Glutamatergic neuron (in vitro differentiated cells): ENCODE measurements at regions not wholly inside any gene's neighbourhood (a gene's known extent, or its start where the extent isn't known, plus 50 kb on each side); places are given as distances from the start of the nearest gene placed in this dataset.

Experiments
- DNase-seq: peaks from one replicate; pipeline ENCODE4 v3.0.0; 2022
- H3K27ac Mint-ChIP-seq: one replicate; pipeline ENCODE4 v1.8.0; 2020; ENCODE audit warnings: mild to moderate bottlenecking, mixed read lengths, inconsistent platforms; ENCODE audit not compliant: unreplicated experiment
- H3K27me3 Mint-ChIP-seq: one replicate; pipeline ENCODE4 v1.8.0; 2020; ENCODE audit warnings: mild to moderate bottlenecking, moderate library complexity, mixed read lengths, inconsistent platforms; ENCODE audit not compliant: unreplicated experiment
- H3K36me3 Mint-ChIP-seq: one replicate; pipeline ENCODE4 v1.8.0; 2020; ENCODE audit warnings: mild to moderate bottlenecking, mixed read lengths, inconsistent platforms; ENCODE audit not compliant: unreplicated experiment
- H3K4me1 Mint-ChIP-seq: one replicate; pipeline ENCODE4 v1.8.0; 2020; ENCODE audit warnings: mild to moderate bottlenecking, low read depth, mixed read lengths, inconsistent platforms; ENCODE audit not compliant: unreplicated experiment
- H3K4me3 Mint-ChIP-seq: one replicate; pipeline ENCODE4 v1.8.0; 2020; ENCODE audit warnings: mild to moderate bottlenecking, mixed read lengths, inconsistent platforms; ENCODE audit not compliant: unreplicated experiment
- H3K9me3 Mint-ChIP-seq: one replicate; pipeline ENCODE4 v1.8.0; 2020; ENCODE audit warnings: mild to moderate bottlenecking, moderate library complexity, mixed read lengths, inconsistent platforms; ENCODE audit not compliant: unreplicated experiment
- CTCF ChIP-seq: fragments of 200-600 bp; sonication (generic); IDR thresholded peaks from one replicate; pipeline ENCODE4 v1.5.0; 2021; ENCODE audit not compliant: partially characterized antibody, unreplicated experiment

GRCh38 chr2:200252265-200253067 lies 54.0 kb upstream of the SPATS2L start:
- H3K27me3 Mint-ChIP-seq = no peaks in the 10 kb centered on the region
- H3K9me3 Mint-ChIP-seq = no peaks in the 10 kb centered on the region
- no peak overlapping the region for H3K27ac Mint-ChIP-seq
- TF ChIP-seq CTCF = no peak
- DNase-seq = no peak
- H3K4me3 Mint-ChIP-seq = no peak overlapping the region
- no peaks in the 10 kb centered on the region for H3K36me3 Mint-ChIP-seq
- H3K4me1 Mint-ChIP-seq = peaks cover 4% of the 10 kb centered on the region

DNA sequence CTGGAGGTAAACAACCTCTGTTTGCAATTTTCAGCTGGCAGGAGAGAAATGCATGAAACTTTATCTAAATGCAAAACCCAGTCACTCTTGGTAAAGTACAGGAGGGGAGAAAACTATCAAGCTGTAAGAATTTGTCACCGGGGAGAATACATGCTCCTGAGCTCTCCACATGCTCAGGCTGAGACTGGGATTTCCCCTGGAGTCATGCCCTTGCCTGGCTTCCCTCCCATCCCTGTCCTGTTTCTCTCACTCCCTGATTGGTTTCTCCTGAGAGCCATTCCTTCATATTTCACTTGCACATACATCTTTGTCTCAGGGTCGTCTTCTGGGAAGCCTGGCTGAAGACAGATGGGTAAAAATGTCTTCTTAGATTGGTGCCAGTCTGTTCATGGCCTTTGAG lies 52.9 kb upstream of the SPATS2L start:
- Mint-ChIP-seq H3K4me3 (no peak overlapping the region), H3K9me3 (no peaks in the 10 kb centered on the region), H3K27me3 (no peaks in the 10 kb centered on the region), H3K4me1 (peaks cover 4% of the 10 kb centered on the region), H3K36me3 (no peaks in the 10 kb centered on the region), H3K27ac (no peak overlapping the region)
- no peak for DNase-seq
- no peak for TF ChIP-seq CTCF

- H3K27me3 Mint-ChIP-seq = no peaks in the 10 kb centered on the region
- TF ChIP-seq CTCF = no peak
These were observed 51.7 kb upstream of the SPATS2L start for GRCh38 chr2:200254773-200255172.

GRCh38 chr2:200255549-200255948 lies 50.9 kb upstream of the SPATS2L start:
- peaks cover 4% of the 10 kb centered on the region for H3K4me1 Mint-ChIP-seq
- TF ChIP-seq CTCF = no peak
- no peak for DNase-seq
- H3K27ac Mint-ChIP-seq = no peak overlapping the region
- H3K4me3 Mint-ChIP-seq = no peak overlapping the region
- H3K27me3 Mint-ChIP-seq = no peaks in the 10 kb centered on the region
- H3K36me3 Mint-ChIP-seq = no peaks in the 10 kb centered on the region
- no peaks in the 10 kb centered on the region for H3K9me3 Mint-ChIP-seq

More at GRCh38 chr2:200254773-200255172, 51.7 kb upstream of the SPATS2L start:
- Mint-ChIP-seq H3K4me1 (peaks cover 4% of the 10 kb centered on the region), H3K27ac (no peak overlapping the region), H3K4me3 (no peak overlapping the region), H3K36me3 (no peaks in the 10 kb centered on the region), H3K9me3 (no peaks in the 10 kb centered on the region)
- no peak for DNase-seq
